Activated naive CD4-positive, alpha-beta T cell treated with anti-CD3 and anti-CD28 coated beads, Interleukin-2, amount 50 U/mL, for 24 hours (primary cell): ENCODE measurements at regions not wholly inside any gene's neighbourhood (a gene's known extent, or its start where the extent isn't known, plus 50 kb on each side); places are given as distances from the start of the nearest gene placed in this dataset.
"Not testable (repeated sequence)": the region's sequence is repeated elsewhere in the genome, so short reads cannot be mapped to it uniquely, and the experiment has no call there.

ENCODE experiments used
- H3K27ac Mint-ChIP-seq: one replicate; pipeline ENCODE4 v1.8.0; 2021; ENCODE audit warnings: mild to moderate bottlenecking, mixed read lengths
- H3K27me3 Mint-ChIP-seq: one replicate; pipeline ENCODE4 v1.8.0; 2021; ENCODE audit warnings: mixed read lengths
- H3K36me3 Mint-ChIP-seq: one replicate; pipeline ENCODE4 v1.8.0; 2021; ENCODE audit warnings: mixed read lengths
- H3K4me1 Mint-ChIP-seq: one replicate; pipeline ENCODE4 v1.8.0; 2021; ENCODE audit warnings: mixed read lengths
- H3K4me3 Mint-ChIP-seq: one replicate; pipeline ENCODE4 v1.8.0; 2021; ENCODE audit warnings: mild to moderate bottlenecking, mixed read lengths
- H3K9me3 Mint-ChIP-seq: one replicate; pipeline ENCODE4 v1.8.0; 2021; ENCODE audit warnings: mixed read lengths

- no peaks in the 10 kb centered on the region for H3K27me3 Mint-ChIP-seq
- no peaks in the 10 kb centered on the region for H3K36me3 Mint-ChIP-seq
- no peaks in the 10 kb centered on the region for H3K4me1 Mint-ChIP-seq
These were observed 84.2 kb upstream of the ARG1 start for GRCh38 chr6:131488780-131489179.

DNA sequence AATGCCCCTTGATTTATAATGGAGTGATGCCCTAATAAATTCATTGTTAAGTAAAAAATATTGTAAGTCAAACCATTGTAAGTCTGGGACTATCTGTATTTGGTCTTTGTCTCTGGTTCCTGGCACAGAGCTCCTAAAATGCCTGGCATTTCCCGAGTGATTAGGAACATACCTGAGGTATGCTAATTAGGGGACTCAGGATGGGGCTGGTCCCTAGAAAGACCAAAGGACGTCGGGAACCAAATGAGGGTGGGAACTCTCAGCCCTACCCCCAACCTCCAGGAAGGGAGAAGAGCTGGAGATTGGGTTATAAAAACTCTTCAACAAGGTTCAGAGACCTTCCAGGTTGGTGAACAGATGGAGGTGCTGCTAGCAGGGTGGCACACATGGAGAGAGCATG is 82.6 kb upstream of the ARG1 start:
- no peaks in the 10 kb centered on the region for H3K27me3 Mint-ChIP-seq
- H3K4me1 Mint-ChIP-seq: no peaks in the 10 kb centered on the region
- no peak overlapping the region for H3K27ac Mint-ChIP-seq
- no peak overlapping the region for H3K4me3 Mint-ChIP-seq
- H3K36me3 Mint-ChIP-seq: no peaks in the 10 kb centered on the region
- no peaks in the 10 kb centered on the region for H3K9me3 Mint-ChIP-seq

More at GRCh38 chr6:131488780-131489179, 84.2 kb upstream of the ARG1 start:
- no peaks in the 10 kb centered on the region for H3K9me3 Mint-ChIP-seq
- no peak overlapping the region for H3K27ac Mint-ChIP-seq
- no peak overlapping the region for H3K4me3 Mint-ChIP-seq

GRCh38 chr6:131492932-131493573 is 80.0 kb upstream of the ARG1 start:
- Mint-ChIP-seq H3K27me3 (no peaks in the 10 kb centered on the region), H3K9me3 (peaks cover 6% of the 10 kb centered on the region), H3K27ac (no peak overlapping the region), H3K4me3 (no peak overlapping the region), H3K4me1 (no peaks in the 10 kb centered on the region), H3K36me3 (no peaks in the 10 kb centered on the region)

DNA sequence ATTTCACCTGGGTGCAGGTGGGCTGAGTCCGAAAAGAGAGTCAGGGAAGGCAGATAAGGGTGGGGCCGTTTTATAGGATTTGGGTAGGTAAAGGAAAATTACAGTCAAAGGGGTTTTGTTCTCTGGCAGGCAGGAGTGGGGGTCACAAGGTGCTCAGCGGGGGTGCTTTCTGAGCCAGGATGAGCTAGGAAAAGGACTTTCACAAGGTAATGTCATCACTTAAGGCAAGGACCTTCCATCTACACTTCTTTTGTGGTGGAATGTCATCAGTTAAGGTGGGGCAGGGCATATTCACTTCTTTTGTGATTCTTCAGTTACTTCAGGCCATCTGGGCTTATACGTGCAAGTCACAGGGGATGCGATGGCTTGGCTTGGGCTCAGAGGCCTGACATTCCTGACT is 68.6 kb upstream of the ARG1 start:
- not testable (repeated sequence) for H3K27ac Mint-ChIP-seq, H3K4me1 Mint-ChIP-seq, H3K4me3 Mint-ChIP-seq, H3K9me3 Mint-ChIP-seq, H3K36me3 Mint-ChIP-seq, H3K27me3 Mint-ChIP-seq

DNA sequence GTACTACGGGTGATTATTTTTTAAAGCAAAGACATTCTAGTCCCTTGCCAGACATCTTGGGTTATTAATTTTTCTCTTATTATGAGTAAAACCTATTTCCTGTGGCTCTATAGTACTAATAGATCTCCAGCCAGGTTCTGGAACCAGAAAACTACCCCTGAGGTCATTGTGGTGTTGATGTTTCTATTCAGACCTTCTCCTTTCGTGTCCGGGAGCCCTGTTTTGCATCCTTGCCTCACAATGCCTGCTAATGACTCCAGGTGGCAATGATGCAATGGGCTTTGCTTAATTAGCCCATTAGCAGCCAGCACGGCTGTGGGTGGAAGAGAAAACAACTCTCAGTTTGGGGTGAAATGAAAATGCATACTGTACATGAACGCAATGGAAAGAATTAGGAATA is 62.9 kb upstream of the ARG1 start:
- no peaks in the 10 kb centered on the region for H3K36me3 Mint-ChIP-seq
- peaks cover 3% of the 10 kb centered on the region for H3K4me1 Mint-ChIP-seq
- H3K27ac Mint-ChIP-seq: no peak overlapping the region
- H3K27me3 Mint-ChIP-seq: no peaks in the 10 kb centered on the region
- no peaks in the 10 kb centered on the region for H3K9me3 Mint-ChIP-seq
- H3K4me3 Mint-ChIP-seq: no peak overlapping the region

GRCh38 chr6:131510591-131510990 is 62.4 kb upstream of the ARG1 start:
- peaks cover 3% of the 10 kb centered on the region for H3K4me1 Mint-ChIP-seq
- H3K36me3 Mint-ChIP-seq: no peaks in the 10 kb centered on the region
- no peaks in the 10 kb centered on the region for H3K9me3 Mint-ChIP-seq
- H3K4me3 Mint-ChIP-seq: no peak overlapping the region
- H3K27me3 Mint-ChIP-seq: no peaks in the 10 kb centered on the region
- H3K27ac Mint-ChIP-seq: no peak overlapping the region

- H3K9me3 Mint-ChIP-seq: no peaks in the 10 kb centered on the region
- H3K4me3 Mint-ChIP-seq: no peak overlapping the region
- H3K4me1 Mint-ChIP-seq: peaks cover 24% of the 10 kb centered on the region
- no peak overlapping the region for H3K27ac Mint-ChIP-seq
- no peaks in the 10 kb centered on the region for H3K36me3 Mint-ChIP-seq
- no peaks in the 10 kb centered on the region for H3K27me3 Mint-ChIP-seq
These were observed 53.2 kb upstream of the ARG1 start for GRCh38 chr6:131519670-131520436.
